ENCODE measurements at regions not wholly inside any gene's neighbourhood (a gene's known extent, or its start where the extent isn't known, plus 50 kb on each side); places are given as distances from the start of the nearest gene placed in this dataset.

DNA sequence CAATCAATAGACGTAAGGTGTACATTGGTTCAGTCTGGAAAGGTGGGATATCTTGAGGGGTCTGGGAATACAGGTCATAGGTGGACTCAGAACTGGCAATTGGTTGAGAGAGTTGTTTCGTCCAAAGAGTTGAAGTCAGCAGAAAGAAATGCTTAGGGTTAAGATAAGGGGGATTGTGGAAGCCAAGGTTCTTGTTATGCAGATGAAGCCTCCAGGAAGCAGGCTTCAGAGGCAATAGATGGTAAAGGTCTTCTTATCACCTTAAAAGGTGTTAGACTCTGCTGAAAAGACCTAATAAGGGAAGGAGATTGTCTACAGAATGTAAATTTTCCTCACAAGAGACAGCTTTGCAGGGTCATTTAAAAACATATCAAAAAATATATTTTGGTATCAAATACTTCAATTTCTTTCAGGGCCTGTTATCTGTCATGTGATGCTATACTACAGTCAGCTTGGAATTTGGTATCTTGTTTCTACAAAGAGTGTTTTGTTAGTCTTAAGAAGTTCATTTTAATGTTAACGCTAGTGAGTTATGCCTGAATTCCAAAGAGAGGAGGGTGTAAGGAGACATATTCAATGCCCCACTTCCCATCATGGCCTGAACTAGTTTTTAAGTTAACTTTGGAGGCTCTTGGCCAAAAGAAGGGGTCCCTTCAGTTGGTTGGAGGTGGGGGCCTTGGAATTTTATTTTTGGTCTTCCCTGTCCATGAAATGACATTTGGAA is 378.2 kb upstream of the ROBO2 start:
- TF ChIP-seq, protein P1, sequence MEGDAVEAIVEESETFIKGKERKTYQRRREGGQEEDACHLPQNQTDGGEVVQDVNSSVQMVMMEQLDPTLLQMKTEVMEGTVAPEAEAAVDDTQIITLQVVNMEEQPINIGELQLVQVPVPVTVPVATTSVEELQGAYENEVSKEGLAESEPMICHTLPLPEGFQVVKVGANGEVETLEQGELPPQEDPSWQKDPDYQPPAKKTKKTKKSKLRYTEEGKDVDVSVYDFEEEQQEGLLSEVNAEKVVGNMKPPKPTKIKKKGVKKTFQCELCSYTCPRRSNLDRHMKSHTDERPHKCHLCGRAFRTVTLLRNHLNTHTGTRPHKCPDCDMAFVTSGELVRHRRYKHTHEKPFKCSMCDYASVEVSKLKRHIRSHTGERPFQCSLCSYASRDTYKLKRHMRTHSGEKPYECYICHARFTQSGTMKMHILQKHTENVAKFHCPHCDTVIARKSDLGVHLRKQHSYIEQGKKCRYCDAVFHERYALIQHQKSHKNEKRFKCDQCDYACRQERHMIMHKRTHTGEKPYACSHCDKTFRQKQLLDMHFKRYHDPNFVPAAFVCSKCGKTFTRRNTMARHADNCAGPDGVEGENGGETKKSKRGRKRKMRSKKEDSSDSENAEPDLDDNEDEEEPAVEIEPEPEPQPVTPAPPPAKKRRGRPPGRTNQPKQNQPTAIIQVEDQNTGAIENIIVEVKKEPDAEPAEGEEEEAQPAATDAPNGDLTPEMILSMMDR (IDR thresholded peaks at IDR 0.05), result no peak
- TF ChIP-seq POLR2A (IDR thresholded peaks at IDR 0.05), result no peak
